SU-DHL-6 (cell line): ENCODE measurements at regions not wholly inside any gene's neighbourhood (a gene's known extent, or its start where the extent isn't known, plus 50 kb on each side); places are given as distances from the start of the nearest gene placed in this dataset.

ENCODE experiments used
- CTCF ChIP-seq: fragments of 200-600 bp; sonication (generic); IDR thresholded peaks from one replicate; pipeline ENCODE4 v1.5.1; 2017; ENCODE audit warnings: antibody characterized with exemption, mild to moderate bottlenecking, low read length, moderate library complexity; ENCODE audit not compliant: insufficient read depth, poor library complexity, severe bottlenecking
- EZH2phosphoT487 ChIP-seq: fragments of 200-600 bp; sonication (generic), shearing (Covaris generic); conservative IDR thresholded peaks from 2 replicates; pipeline ENCODE4 v1.6.1; 2018; ENCODE audit warnings: mild to moderate bottlenecking, antibody characterized with exemption, low read length, moderate library complexity, mixed read lengths

GRCh38 chr4:164320847-164321246, 433.1 kb upstream of the SMIM31 start:
- TF ChIP-seq CTCF = no peak
- TF ChIP-seq EZH2phosphoT487 = no peak
